BE2C (cell line): ENCODE measurements at regions not wholly inside any gene's neighbourhood (a gene's known extent, or its start where the extent isn't known, plus 50 kb on each side); places are given as distances from the start of the nearest gene placed in this dataset.

Source experiments
- DNase-seq: peaks from one replicate; pipeline ENCODE4 v3.0.0-alpha.2; 2020
- H3K27me3 ChIP-seq: fragments of 250-450 bp; sonication (Bioruptor Pico); 2 replicates; pipeline ENCODE4 v1.5.1; 2020; ENCODE audit warnings: mild to moderate bottlenecking
- H3K36me3 ChIP-seq: fragments of 250-450 bp; sonication (Bioruptor Pico); 2 replicates; pipeline ENCODE4 v1.5.1; 2020; ENCODE audit warnings: mild to moderate bottlenecking
- H3K4me1 ChIP-seq: fragments of 250-450 bp; sonication (Bioruptor Pico); 2 replicates; pipeline ENCODE4 v1.5.1; 2020
- H3K4me3 ChIP-seq: 2 replicates; pipeline ENCODE4 v1.5.1; 2011; ENCODE audit warnings: low read depth, low read length
- H3K9me3 ChIP-seq: fragments of 250-450 bp; sonication (Bioruptor Pico); 2 replicates; pipeline ENCODE4 v1.5.1; 2020
- TF ChIP-seq, protein P1 (sequence below): IDR thresholded peaks from 2 replicates; pipeline ENCODE4 v1.5.1; 2012; ENCODE audit warnings: mild to moderate bottlenecking, low read depth, low read length

- TF ChIP-seq, protein P1, sequence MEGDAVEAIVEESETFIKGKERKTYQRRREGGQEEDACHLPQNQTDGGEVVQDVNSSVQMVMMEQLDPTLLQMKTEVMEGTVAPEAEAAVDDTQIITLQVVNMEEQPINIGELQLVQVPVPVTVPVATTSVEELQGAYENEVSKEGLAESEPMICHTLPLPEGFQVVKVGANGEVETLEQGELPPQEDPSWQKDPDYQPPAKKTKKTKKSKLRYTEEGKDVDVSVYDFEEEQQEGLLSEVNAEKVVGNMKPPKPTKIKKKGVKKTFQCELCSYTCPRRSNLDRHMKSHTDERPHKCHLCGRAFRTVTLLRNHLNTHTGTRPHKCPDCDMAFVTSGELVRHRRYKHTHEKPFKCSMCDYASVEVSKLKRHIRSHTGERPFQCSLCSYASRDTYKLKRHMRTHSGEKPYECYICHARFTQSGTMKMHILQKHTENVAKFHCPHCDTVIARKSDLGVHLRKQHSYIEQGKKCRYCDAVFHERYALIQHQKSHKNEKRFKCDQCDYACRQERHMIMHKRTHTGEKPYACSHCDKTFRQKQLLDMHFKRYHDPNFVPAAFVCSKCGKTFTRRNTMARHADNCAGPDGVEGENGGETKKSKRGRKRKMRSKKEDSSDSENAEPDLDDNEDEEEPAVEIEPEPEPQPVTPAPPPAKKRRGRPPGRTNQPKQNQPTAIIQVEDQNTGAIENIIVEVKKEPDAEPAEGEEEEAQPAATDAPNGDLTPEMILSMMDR, result no peak
- no peak for DNase-seq
- Histone ChIP-seq H3K9me3 (no peaks in the 10 kb centered on the region), H3K27me3 (no peaks in the 10 kb centered on the region), H3K4me3 (no peak overlapping the region), H3K36me3 (no peaks in the 10 kb centered on the region), H3K4me1 (no peaks in the 10 kb centered on the region)
These were observed 95.9 kb upstream of the DTNBP1 start for GRCh38 chr6:15758631-15759215.

DNA sequence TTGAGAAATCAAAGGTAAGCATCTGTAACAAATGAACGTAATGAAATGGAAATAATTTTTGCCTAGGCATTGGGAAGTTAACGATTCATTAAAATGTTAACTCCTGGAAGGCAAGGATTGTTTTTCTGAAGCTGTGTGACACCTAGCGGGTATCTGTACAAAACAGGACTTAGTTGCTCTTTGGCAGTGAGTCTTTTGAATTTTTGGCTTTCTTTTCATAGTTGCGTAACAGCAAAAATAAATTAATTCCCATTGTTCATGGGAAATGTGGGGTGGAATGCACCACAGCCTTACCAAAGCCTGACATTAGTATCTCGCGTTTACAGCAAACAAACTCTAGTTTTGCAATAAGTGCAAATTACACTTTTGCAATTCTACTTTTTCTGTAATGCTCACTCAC is 92.7 kb upstream of the DTNBP1 start:
- H3K36me3 ChIP-seq, result no peaks in the 10 kb centered on the region
- DNase-seq, result no peak
- no peak overlapping the region for H3K4me3 ChIP-seq
- no peaks in the 10 kb centered on the region for H3K27me3 ChIP-seq
- no peaks in the 10 kb centered on the region for H3K4me1 ChIP-seq
- H3K9me3 ChIP-seq, result no peaks in the 10 kb centered on the region
- TF ChIP-seq, protein P1, result no peak

DNA sequence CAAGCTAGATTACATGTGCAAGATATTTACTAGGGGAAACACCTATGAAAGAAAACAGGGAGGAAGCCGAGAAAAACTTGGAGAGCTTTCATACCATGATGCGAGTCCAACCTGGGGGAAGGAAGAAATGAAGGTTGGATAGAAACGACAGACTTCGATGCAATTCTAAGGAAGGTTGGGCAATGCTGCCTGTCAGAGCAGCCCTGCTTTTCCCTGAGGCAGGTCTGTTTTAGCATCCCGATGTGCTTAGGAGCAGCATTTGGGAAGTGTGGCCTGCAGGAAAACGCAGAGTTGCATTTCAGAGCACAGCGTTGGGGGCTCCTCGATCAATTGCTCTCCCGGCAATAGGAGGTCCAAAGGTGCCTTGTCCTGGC is 91.9 kb upstream of the DTNBP1 start:
- TF ChIP-seq, protein P1, result no peak

DNA sequence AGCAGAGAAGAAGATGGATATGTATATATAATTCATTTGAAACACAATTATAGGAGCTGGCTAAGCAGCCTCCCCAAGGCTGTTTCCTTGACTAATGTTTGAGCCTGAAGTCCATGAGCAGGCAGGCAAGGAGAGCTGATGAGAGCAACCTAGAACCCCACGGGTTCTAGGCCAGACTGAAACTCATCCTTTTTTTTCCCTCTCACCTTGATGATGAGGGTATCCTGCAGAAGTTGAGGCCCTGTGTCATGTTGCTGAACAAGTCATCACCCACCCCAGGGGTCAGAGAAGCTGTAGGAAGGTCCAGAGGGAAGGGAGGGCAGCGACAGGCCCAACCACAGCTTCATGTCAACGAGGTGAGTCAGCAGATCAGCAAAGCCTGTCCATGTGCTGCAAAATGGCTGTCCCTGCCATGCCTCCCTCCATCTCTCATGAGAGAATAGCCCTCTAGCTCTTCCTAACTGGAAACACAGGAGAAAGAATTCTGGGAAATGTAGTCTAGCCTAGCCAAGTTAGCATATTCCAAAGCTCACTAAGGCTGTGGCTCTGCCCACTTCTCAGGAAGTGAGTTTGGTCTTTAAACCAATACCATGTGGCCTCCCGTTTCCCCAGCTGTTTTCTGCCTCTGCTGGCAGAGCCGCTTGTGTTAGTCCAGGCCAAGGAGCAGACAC is 91.3 kb upstream of the DTNBP1 start:
- Histone ChIP-seq H3K4me3 (no peak overlapping the region), H3K36me3 (no peaks in the 10 kb centered on the region)
- TF ChIP-seq, protein P1, result no peak

More for the DNA sequence above, 91.9 kb upstream of the DTNBP1 start:
- Histone ChIP-seq H3K4me3 (no peak overlapping the region), H3K9me3 (no peaks in the 10 kb centered on the region), H3K4me1 (no peaks in the 10 kb centered on the region), H3K36me3 (no peaks in the 10 kb centered on the region), H3K27me3 (no peaks in the 10 kb centered on the region)
- no peak for DNase-seq

GRCh38 chr6:15752820-15753219 is 90.0 kb upstream of the DTNBP1 start:
- H3K36me3 ChIP-seq, result no peaks in the 10 kb centered on the region
- H3K9me3 ChIP-seq, result no peaks in the 10 kb centered on the region
- TF ChIP-seq, protein P1, result peak; percentile 40
- H3K4me1 ChIP-seq, result no peaks in the 10 kb centered on the region
- DNase-seq, result peak; percentile 9
- H3K27me3 ChIP-seq, result no peaks in the 10 kb centered on the region
- H3K4me3 ChIP-seq, result no peak overlapping the region

More for the DNA sequence above, 91.3 kb upstream of the DTNBP1 start:
- Histone ChIP-seq H3K27me3 (no peaks in the 10 kb centered on the region), H3K9me3 (no peaks in the 10 kb centered on the region), H3K4me1 (no peaks in the 10 kb centered on the region)
- peak; percentile 19 for DNase-seq

DNA sequence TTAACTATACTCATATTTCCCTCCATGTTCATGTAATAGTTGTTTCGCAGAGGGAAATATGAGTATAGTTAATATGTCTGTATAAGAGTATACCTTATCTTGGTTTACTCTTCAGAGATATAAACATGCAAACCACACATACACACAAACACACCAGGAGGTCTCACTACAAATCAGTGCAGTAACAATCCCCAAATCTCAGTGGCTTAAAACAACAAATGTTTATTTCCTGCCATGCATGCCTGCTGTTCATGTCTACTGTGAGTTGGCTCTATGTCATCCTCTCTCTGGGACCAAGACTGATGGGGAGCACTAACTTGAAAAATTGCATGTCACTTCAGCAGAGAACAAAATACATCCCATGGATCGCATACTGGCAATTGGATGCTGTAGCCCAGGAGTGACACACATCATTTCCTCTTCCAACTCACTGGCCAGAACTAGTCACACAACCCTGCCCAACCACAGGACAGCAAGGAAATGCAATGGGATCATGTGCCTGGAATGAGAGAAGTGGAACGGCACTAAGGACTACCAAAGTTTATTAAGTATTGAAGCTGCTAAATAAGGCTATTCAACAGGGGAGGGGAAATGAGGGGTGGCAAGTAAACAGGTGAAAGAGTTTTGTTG is 89.0 kb upstream of the DTNBP1 start:
- Histone ChIP-seq H3K9me3 (no peaks in the 10 kb centered on the region), H3K4me1 (no peaks in the 10 kb centered on the region), H3K36me3 (no peaks in the 10 kb centered on the region), H3K4me3 (no peak overlapping the region), H3K27me3 (no peaks in the 10 kb centered on the region)
- DNase-seq, result no peak
- TF ChIP-seq, protein P1, result no peak
